GM23338 (cell line): ENCODE measurements at regions not wholly inside any gene's neighbourhood (a gene's known extent, or its start where the extent isn't known, plus 50 kb on each side); places are given as distances from the start of the nearest gene placed in this dataset.

Experiments
- ATAC-seq: fragments of 200-7000 bp; cut with Tn5 transposase; 3 replicates; pipeline ENCODE4 v1.9.1; 2020
- DNase-seq: peaks from one replicate; pipeline ENCODE4 v3.0.0-alpha.2; 2015; ENCODE audit warnings: low spot score
- H2AFZ ChIP-seq: fragments of 200-600 bp; sonication (generic); 2 replicates; pipeline ENCODE4 v1.8.0; 2016; ENCODE audit warnings: antibody characterized with exemption, mild to moderate bottlenecking, moderate library complexity
- H3F3A ChIP-seq: fragments of 200-600 bp; sonication (generic); replicated peaks from 2 replicates; pipeline ENCODE4 v1.8.0; 2017; ENCODE audit warnings: antibody characterized with exemption, mixed run types, low read depth
- H3K27ac ChIP-seq: fragments of 200-600 bp; sonication (generic); 2 replicates; pipeline ENCODE4 v1.6.1; 2016; ENCODE audit warnings: low read depth
- H3K27me3 ChIP-seq: fragments of 200-600 bp; sonication (generic); 2 replicates; pipeline ENCODE4 v1.8.0; 2016; ENCODE audit warnings: mild to moderate bottlenecking, mixed run types, moderate library complexity; ENCODE audit not compliant: insufficient read depth
- H3K36me3 ChIP-seq: fragments of 200-600 bp; sonication (generic); 2 replicates; pipeline ENCODE4 v1.8.0; 2016; ENCODE audit warnings: mild to moderate bottlenecking; ENCODE audit not compliant: insufficient read depth
- H3K4me1 ChIP-seq: fragments of 200-600 bp; sonication (generic); 2 replicates; pipeline ENCODE4 v1.8.0; 2016; ENCODE audit warnings: mild to moderate bottlenecking, moderate library complexity; ENCODE audit not compliant: insufficient read depth
- H3K4me2 ChIP-seq: fragments of 200-600 bp; sonication (generic); 2 replicates; pipeline ENCODE4 v1.7.1; 2017; ENCODE audit warnings: mixed run types
- H3K4me3 ChIP-seq: fragments of 200-600 bp; sonication (generic); 2 replicates; pipeline ENCODE4 v1.6.1; 2016; ENCODE audit warnings: mixed run types
- H3K79me2 ChIP-seq: fragments of 200-600 bp; sonication (generic); replicated peaks from 2 replicates; pipeline ENCODE4 v1.8.0; 2017; ENCODE audit warnings: mild to moderate bottlenecking; ENCODE audit not compliant: insufficient read depth
- H3K9me2 ChIP-seq: fragments of 200-600 bp; sonication (generic); 2 replicates; pipeline ENCODE4 v1.8.0; 2017; ENCODE audit not compliant: insufficient read depth
- H4K20me1 ChIP-seq: fragments of 200-600 bp; sonication (generic); replicated peaks from 2 replicates; pipeline ENCODE4 v1.8.0; 2017; ENCODE audit warnings: mild to moderate bottlenecking; ENCODE audit not compliant: insufficient read depth
- H3K27ac Mint-ChIP-seq: 2 replicates; pipeline ENCODE4 v1.8.0; 2020; ENCODE audit warnings: inconsistent platforms, mild to moderate bottlenecking, moderate library complexity, mixed read lengths
- H3K27me3 Mint-ChIP-seq: 3 replicates; pipeline ENCODE4 v1.8.0; 2022; ENCODE audit warnings: low read depth, mild to moderate bottlenecking, moderate library complexity, mixed read lengths, inconsistent platforms; ENCODE audit not compliant: insufficient read depth, poor library complexity
- H3K36me3 Mint-ChIP-seq: 3 replicates; pipeline ENCODE4 v1.8.0; 2021; ENCODE audit warnings: low read depth, mild to moderate bottlenecking, inconsistent platforms, moderate library complexity, mixed read lengths
- H3K4me1 Mint-ChIP-seq: 3 replicates; pipeline ENCODE4 v1.8.0; 2020; ENCODE audit warnings: mild to moderate bottlenecking, inconsistent platforms, mixed read lengths
- H3K4me3 Mint-ChIP-seq: 3 replicates; pipeline ENCODE4 v1.8.0; 2021; ENCODE audit warnings: moderate library complexity, mild to moderate bottlenecking, inconsistent platforms, mixed read lengths
- H3K9me3 Mint-ChIP-seq: 3 replicates; pipeline ENCODE4 v1.8.0; 2020; ENCODE audit warnings: moderate library complexity, mild to moderate bottlenecking, inconsistent platforms, mixed read lengths
- CREB1 ChIP-seq: fragments of 250-450 bp; sonication (Bioruptor Pico); IDR thresholded peaks from 2 replicates; pipeline ENCODE4 v1.5.0; 2020; ENCODE audit warnings: low read depth, mild to moderate bottlenecking, moderate library complexity
- EZH2 ChIP-seq: fragments of 200-600 bp; sonication (generic); IDR thresholded peaks from one replicate; pipeline ENCODE4 v1.8.0; 2017; ENCODE audit warnings: antibody characterized with exemption, mild to moderate bottlenecking, low read depth; ENCODE audit not compliant: unreplicated experiment
- EZH2phosphoT487 ChIP-seq: fragments of 200-600 bp; sonication (generic); IDR thresholded peaks from one replicate; pipeline ENCODE4 v1.8.1; 2018; ENCODE audit warnings: antibody characterized with exemption; ENCODE audit not compliant: unreplicated experiment
- JUNB ChIP-seq: IDR thresholded peaks from one replicate; pipeline ENCODE4 v1.6.1; 2016; ENCODE audit warnings: antibody characterized with exemption; ENCODE audit not compliant: unreplicated experiment
- NANOG ChIP-seq: IDR thresholded peaks from 2 replicates; pipeline ENCODE4 v1.6.1; 2016; ENCODE audit warnings: antibody characterized with exemption, borderline replicate concordance
- POLR2AphosphoS5 ChIP-seq: IDR thresholded peaks from 2 replicates; pipeline ENCODE4 v1.6.1; 2016; ENCODE audit warnings: antibody characterized with exemption, low read depth
- STAT1 ChIP-seq: IDR thresholded peaks from one replicate; pipeline ENCODE4 v1.6.1; 2016; ENCODE audit warnings: antibody characterized with exemption; ENCODE audit not compliant: unreplicated experiment
- ZNF114 ChIP-seq: fragments of 250-450 bp; sonication (Bioruptor Pico); IDR thresholded peaks from 2 replicates; pipeline ENCODE4 v1.5.0; 2020; ENCODE audit warnings: mild to moderate bottlenecking, moderate library complexity
- ZNF331 ChIP-seq: fragments of 250-450 bp; sonication (Bioruptor Pico); IDR thresholded peaks from 2 replicates; pipeline ENCODE4 v1.5.0; 2020; ENCODE audit warnings: low read depth, mild to moderate bottlenecking, moderate library complexity
- ZNF462 ChIP-seq: fragments of 250-450 bp; sonication (Bioruptor Pico); IDR thresholded peaks from 2 replicates; pipeline ENCODE4 v1.5.0; 2020; ENCODE audit warnings: mild to moderate bottlenecking, moderate library complexity
- TF ChIP-seq, protein P1 (sequence below), 2 experiments: fragments of 200-600 bp in 1 of 2; sonication (generic) in 1 of 2; conservative IDR thresholded peaks; 2 replicates each; pipeline versions ENCODE4 v1.5.1 to v1.6.1; 2016 to 2017; ENCODE audit warnings: antibody characterized with exemption in 2 of 2, low read depth in 2 of 2, mild to moderate bottlenecking in 2 of 2, moderate library complexity in 1 of 2
- TF ChIP-seq, protein P2 (sequence below): IDR thresholded peaks from 2 replicates; pipeline ENCODE4 v1.6.1; 2016; ENCODE audit warnings: antibody characterized with exemption
- TF ChIP-seq, protein P3 (sequence below): IDR thresholded peaks from one replicate; pipeline ENCODE4 v1.6.1; 2018; ENCODE audit warnings: antibody characterized with exemption; ENCODE audit not compliant: unreplicated experiment

DNA sequence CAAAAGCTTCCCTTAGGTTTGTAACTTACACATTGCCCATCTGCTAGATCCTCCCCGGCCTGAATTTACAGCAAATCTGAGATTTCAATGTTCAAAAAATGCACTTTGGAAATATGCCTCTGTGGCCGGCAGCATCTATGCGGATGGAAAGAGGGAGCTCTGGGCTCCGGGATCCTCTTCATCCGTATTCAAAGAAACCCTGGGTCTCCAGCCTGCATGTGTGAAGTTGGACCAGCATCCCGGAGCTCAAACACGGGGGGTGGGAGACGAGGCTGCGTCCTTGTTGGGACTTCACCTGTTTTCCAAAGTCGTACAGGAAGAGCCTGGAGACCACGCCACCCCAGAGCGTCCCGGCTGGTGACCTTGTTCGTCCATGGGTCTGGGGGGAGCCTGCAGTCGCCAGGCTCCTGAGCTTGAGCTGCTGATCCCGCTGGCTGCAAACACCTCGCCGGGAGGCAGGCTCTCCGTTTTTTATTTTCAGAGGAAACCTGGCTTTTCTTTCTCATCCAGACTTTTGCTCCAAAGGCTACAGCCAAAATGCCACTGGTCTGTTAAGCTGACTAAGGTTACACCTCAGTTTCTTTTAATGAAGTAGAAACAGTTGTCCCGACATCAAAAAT, 77.4 kb downstream of the PTGR3 start:
- peaks cover 1% of the 10 kb centered on the region for H3K27me3 Mint-ChIP-seq
- DNase-seq (no peak), ATAC-seq (peak; percentile 50)
- no peak overlapping the region for H3K4me3 Mint-ChIP-seq
- no peak for TF ChIP-seq EZH2phosphoT487
- no peak for TF ChIP-seq JUNB
- no peak for TF ChIP-seq POLR2AphosphoS5
- TF ChIP-seq STAT1 = no peak
- TF ChIP-seq ZNF331 (CRISPR knock-in tag) = no peak
- TF ChIP-seq CREB1 (CRISPR knock-in tag) = no peak
- TF ChIP-seq, protein P1, sequence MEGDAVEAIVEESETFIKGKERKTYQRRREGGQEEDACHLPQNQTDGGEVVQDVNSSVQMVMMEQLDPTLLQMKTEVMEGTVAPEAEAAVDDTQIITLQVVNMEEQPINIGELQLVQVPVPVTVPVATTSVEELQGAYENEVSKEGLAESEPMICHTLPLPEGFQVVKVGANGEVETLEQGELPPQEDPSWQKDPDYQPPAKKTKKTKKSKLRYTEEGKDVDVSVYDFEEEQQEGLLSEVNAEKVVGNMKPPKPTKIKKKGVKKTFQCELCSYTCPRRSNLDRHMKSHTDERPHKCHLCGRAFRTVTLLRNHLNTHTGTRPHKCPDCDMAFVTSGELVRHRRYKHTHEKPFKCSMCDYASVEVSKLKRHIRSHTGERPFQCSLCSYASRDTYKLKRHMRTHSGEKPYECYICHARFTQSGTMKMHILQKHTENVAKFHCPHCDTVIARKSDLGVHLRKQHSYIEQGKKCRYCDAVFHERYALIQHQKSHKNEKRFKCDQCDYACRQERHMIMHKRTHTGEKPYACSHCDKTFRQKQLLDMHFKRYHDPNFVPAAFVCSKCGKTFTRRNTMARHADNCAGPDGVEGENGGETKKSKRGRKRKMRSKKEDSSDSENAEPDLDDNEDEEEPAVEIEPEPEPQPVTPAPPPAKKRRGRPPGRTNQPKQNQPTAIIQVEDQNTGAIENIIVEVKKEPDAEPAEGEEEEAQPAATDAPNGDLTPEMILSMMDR (conservative IDR thresholded peaks at IDR 0.05; ENCODE audit: low read depth in 2 of 2) = no peak
- TF ChIP-seq, protein P2, sequence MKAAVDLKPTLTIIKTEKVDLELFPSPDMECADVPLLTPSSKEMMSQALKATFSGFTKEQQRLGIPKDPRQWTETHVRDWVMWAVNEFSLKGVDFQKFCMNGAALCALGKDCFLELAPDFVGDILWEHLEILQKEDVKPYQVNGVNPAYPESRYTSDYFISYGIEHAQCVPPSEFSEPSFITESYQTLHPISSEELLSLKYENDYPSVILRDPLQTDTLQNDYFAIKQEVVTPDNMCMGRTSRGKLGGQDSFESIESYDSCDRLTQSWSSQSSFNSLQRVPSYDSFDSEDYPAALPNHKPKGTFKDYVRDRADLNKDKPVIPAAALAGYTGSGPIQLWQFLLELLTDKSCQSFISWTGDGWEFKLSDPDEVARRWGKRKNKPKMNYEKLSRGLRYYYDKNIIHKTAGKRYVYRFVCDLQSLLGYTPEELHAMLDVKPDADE = no peak
- TF ChIP-seq ZNF114 = no peak
- no peak for TF ChIP-seq NANOG
- TF ChIP-seq EZH2 = no peak
- TF ChIP-seq, protein P3, sequence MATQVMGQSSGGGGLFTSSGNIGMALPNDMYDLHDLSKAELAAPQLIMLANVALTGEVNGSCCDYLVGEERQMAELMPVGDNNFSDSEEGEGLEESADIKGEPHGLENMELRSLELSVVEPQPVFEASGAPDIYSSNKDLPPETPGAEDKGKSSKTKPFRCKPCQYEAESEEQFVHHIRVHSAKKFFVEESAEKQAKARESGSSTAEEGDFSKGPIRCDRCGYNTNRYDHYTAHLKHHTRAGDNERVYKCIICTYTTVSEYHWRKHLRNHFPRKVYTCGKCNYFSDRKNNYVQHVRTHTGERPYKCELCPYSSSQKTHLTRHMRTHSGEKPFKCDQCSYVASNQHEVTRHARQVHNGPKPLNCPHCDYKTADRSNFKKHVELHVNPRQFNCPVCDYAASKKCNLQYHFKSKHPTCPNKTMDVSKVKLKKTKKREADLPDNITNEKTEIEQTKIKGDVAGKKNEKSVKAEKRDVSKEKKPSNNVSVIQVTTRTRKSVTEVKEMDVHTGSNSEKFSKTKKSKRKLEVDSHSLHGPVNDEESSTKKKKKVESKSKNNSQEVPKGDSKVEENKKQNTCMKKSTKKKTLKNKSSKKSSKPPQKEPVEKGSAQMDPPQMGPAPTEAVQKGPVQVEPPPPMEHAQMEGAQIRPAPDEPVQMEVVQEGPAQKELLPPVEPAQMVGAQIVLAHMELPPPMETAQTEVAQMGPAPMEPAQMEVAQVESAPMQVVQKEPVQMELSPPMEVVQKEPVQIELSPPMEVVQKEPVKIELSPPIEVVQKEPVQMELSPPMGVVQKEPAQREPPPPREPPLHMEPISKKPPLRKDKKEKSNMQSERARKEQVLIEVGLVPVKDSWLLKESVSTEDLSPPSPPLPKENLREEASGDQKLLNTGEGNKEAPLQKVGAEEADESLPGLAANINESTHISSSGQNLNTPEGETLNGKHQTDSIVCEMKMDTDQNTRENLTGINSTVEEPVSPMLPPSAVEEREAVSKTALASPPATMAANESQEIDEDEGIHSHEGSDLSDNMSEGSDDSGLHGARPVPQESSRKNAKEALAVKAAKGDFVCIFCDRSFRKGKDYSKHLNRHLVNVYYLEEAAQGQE = no peak
- no peak for TF ChIP-seq ZNF462 (CRISPR knock-in tag)
- no peaks in the 10 kb centered on the region for H3K36me3 ChIP-seq
- H4K20me1 ChIP-seq = no peaks in the 10 kb centered on the region
- no peaks in the 10 kb centered on the region for H3F3A ChIP-seq
- no peaks in the 10 kb centered on the region; the same call in 2 of the 3 replicates for H3K9me3 Mint-ChIP-seq
- no peak overlapping the region for H3K27ac ChIP-seq
- H3K4me2 ChIP-seq = no peak overlapping the region
- no peaks in the 10 kb centered on the region for H3K27me3 ChIP-seq
- H3K9me2 ChIP-seq = 0 out of 2 replicates have a peak, but pooled peaks cover 5% of the 10 kb centered on the region
- no peaks in the 10 kb centered on the region; the same call in 2 of the 3 replicates for H3K36me3 Mint-ChIP-seq
- no peaks in the 10 kb centered on the region for H3K4me1 ChIP-seq
- H3K79me2 ChIP-seq = no peaks in the 10 kb centered on the region
- peak overlapping the region; percentile 66; the same call in 1 of the 2 replicates for H2AFZ ChIP-seq
- H3K4me1 Mint-ChIP-seq = no peaks in the 10 kb centered on the region
- no peak overlapping the region for H3K4me3 ChIP-seq
- no peak overlapping the region for H3K27ac Mint-ChIP-seq
